GM19467 (cell line): ENCODE measurements at regions not wholly inside any gene's neighbourhood (a gene's known extent, or its start where the extent isn't known, plus 50 kb on each side); places are given as distances from the start of the nearest gene placed in this dataset.
"Not testable (repeated sequence)": the region's sequence is repeated elsewhere in the genome, so short reads cannot be mapped to it uniquely, and the experiment has no call there.

Source experiments
- ATAC-seq: cut with Tn5 transposase; IDR thresholded peaks from one replicate; pipeline ENCODE4 v1.9.1; 2021; ENCODE audit warnings: mild to moderate bottlenecking, moderate library complexity; ENCODE audit not compliant: unreplicated experiment

- ATAC-seq: not testable (repeated sequence)
Observed at GRCh38 chr2:88802026-88802425, 110.6 kb downstream of the RPIA start.

DNA sequence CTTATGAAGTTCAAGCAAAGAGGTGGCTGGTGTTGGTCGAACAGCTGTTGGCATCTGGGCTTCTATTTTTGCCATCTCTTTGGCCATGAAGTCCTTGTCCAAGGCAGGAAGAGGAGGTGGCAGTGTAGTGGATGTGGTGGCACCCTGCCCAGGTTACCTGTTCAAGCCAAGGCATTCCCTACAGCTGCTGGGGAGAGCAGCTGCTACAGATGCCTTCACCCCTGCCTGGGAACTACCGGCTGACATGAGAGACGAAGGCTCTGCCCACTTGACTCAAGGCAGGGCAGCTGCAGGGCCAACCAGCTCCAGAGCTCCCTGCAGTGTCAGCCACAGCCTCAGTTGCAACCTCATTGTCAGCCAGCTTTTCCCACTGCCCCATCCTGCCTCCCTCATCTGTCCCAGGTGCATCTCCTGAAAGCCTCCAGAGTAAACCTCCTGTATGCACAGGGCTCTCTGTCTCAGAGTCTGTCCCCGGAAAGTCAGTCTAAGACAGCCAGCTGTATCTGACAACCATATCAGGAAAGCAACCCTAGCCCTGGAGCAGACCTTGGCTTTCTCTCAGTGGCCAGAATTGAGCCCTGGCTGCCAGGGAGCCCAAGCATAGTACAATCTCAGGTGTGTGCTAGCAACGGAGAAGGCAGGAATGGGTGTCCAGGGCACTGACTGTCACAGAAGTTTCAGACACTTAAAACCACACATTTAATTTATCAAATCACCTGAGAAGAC lies 115.9 kb downstream of the RPIA start:
- no peak for ATAC-seq

DNA sequence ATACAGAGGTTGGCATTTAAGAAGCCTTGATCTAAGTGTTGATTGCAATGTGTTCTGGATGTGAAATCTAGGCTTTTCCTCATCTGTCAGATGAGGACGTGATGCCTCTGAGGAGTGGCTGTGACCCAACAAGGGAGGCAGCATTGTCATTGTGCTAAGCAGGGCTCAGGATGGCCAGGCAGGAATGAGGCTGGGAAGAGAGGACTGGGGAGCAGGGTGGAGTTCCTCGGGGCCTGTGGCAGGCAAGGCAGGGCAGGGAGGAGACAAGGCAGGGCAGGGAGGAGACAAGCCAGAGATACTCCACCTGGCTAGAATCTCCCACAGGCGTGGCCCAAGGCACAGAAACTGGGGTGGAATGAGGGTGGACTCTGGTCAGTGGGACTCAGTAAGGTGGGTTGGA lies 116.6 kb downstream of the RPIA start:
- no peak for ATAC-seq

- no peak for ATAC-seq
Observed at GRCh38 chr2:88808652-88809051, 117.2 kb downstream of the RPIA start.

GRCh38 chr2:88809216-88809615 lies 117.7 kb downstream of the RPIA start:
- ATAC-seq: no peak

GRCh38 chr2:88810017-88810416 lies 118.5 kb downstream of the RPIA start:
- peak; percentile 82 for ATAC-seq

- ATAC-seq: no peak
Observed at GRCh38 chr2:88810488-88810887, 119.0 kb downstream of the RPIA start.

DNA sequence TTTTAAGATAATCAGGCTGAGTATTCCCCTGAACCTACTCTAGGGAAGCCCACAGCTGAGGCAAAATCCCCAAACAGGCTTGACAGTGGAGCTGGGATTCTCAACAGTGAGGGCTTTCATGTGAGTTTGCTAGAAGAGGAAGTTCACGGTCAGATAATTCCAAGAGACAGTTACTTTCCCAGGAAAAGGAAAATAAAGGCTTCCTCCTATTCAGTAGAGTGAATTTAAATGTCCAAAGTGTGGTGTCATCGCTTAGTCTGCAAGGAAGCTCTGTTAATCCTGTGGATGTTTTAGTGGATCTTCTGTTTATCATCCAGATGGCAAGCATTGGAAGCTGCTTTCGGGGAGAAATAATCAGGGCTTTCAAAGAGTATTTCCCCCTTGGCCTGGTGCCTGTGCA lies 119.8 kb downstream of the RPIA start:
- ATAC-seq: no peak

DNA sequence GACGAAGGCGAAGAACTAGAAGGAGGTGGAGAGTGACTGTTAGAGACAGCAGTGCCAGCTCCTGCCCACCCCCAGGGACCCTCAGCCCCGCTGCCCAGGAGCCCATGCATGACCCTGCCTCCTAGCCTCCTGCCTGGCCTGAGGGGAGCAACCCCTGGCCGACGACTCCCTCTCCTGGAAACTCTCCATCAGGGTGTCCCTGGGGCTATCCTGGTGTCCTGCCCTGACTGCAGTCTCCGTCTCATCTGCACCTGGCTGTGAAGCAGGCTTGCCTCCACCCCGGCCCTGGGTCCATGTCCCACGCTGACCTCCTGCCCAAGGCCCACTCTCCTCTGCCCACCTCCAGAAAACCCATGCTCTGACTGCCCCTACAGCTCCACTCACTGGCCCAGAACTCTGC lies 120.2 kb downstream of the RPIA start:
- ATAC-seq: no peak

DNA sequence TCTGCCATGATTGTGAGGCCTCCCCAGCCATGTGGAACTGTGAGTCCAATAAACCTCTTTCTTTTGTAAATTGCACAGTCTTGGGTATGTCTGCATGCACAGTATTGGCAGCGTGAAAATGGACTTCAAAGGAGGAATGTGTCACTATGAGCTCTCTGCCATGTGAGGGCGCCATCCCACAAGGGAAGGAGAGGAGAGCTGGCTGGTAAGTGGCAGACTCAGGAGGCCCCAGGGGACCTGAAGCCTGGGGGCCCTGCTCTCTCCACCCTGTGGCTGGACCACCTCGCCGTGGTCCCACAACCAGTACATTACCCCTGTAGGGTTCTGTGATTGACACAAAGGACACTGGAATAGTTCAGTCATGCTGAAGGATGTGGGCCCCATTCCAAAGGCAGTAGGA lies 122.1 kb downstream of the RPIA start:
- ATAC-seq: no peak

GRCh38 chr2:88815282-88815681 lies 123.8 kb downstream of the RPIA start:
- no peak for ATAC-seq

GRCh38 chr2:88815697-88816096 lies 124.2 kb downstream of the RPIA start:
- no peak for ATAC-seq

DNA sequence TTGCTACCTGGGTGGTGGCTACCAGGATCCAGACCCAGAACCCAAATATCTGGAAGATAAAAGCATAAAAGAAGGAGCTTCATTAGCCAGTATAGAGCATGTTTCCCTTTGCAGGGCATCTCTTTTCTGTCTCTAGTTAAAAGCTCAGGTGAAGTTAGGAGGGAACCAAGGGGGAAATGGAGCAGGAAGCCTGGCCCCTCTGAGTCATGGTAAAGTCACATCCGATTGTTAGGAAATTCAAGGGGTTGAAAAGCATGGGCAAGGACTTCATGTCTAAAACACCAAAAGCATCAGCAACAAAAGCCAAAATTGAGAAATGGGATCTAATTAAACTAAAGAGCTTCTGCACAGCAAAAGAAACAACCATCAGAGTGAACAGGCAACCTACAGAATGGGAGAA lies 126.9 kb downstream of the RPIA start:
- ATAC-seq: no peak

- ATAC-seq: no peak
Observed at GRCh38 chr2:88824951-88825350, 133.5 kb downstream of the RPIA start.

- no peak for ATAC-seq
Observed at GRCh38 chr2:88826399-88826798, 134.9 kb downstream of the RPIA start.

DNA sequence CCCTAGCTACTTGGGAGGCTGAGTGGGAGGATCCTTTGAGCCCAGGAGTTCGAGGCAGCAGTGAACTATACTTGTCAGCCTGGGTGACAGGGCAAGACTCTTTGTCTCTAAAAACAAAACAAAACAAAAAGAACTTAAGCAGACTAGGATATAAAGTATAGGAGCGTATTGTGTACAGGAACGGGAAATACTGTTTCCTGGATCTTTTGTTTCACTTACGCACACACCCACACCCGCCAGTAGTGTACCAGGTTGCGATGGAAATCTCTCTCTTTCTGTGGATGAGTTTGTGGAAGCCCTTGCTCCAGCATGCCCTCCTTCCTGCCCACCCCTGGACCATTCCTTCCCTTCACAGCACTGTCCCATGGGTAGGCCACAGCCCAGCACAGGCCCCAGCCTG lies 136.3 kb downstream of the RPIA start:
- no peak for ATAC-seq

GRCh38 chr2:88828397-88829137 lies 137.1 kb downstream of the RPIA start:
- no peak for ATAC-seq

- ATAC-seq: no peak
Observed at GRCh38 chr2:88829607-88830463, 138.4 kb downstream of the RPIA start.

GRCh38 chr2:88831071-88831791 lies 139.8 kb downstream of the RPIA start:
- ATAC-seq: no peak

DNA sequence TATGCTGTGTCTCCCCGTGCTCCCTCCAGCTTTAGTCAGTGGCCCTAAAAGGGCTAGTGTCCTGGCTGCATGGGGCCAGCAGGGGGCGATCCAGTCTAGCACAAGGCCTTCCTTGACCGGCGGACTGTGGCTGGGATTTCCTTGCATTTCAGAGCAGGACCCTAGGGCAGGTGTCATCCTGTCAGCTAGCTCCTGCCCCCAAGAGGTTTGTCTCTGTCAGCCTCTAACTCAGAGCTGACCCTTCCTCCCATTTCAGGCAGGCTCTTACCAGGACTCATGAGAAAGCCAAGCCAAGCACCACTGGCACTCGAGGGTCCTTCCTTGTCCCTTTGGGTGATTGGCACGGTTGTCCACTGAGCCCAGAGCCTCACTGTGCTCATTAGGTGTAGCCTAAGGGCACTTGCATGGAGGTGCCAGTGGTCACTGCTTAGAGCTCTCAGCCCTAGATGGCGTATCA lies 140.3 kb downstream of the RPIA start:
- peak; percentile 65 for ATAC-seq
